ENCODE measurements at regions not wholly inside any gene's neighbourhood (a gene's known extent, or its start where the extent isn't known, plus 50 kb on each side); places are given as distances from the start of the nearest gene placed in this dataset.

- TF ChIP-seq CTCF (IDR thresholded peaks at IDR 0.05; ENCODE audit: low read depth, low read length), result no peak
- TF ChIP-seq POLR2A (IDR thresholded peaks at IDR 0.05; ENCODE audit: extremely low read depth, insufficient read length), result no peak
These were observed 66.7 kb downstream of the RFPL4B start for GRCh38 chr6:112413780-112414179.

Measured in NB4 (cell line).